Astrocyte (in vitro differentiated cells and primary cell): ENCODE measurements at regions not wholly inside any gene's neighbourhood (a gene's known extent, or its start where the extent isn't known, plus 50 kb on each side); places are given as distances from the start of the nearest gene placed in this dataset.

Experiments
- EZH2 ChIP-seq: IDR thresholded peaks from 2 replicates; pipeline ENCODE4 v1.6.1; 2012; ENCODE audit warnings: mild to moderate bottlenecking, low read length, inconsistent platforms; ENCODE audit not compliant: insufficient read depth
- TF ChIP-seq, protein P1 (sequence below): IDR thresholded peaks from 2 replicates; pipeline ENCODE4 v1.5.1; 2011; ENCODE audit warnings: low read depth, mild to moderate bottlenecking, inconsistent platforms, low read length, moderate library complexity; ENCODE audit not compliant: insufficient read depth

DNA sequence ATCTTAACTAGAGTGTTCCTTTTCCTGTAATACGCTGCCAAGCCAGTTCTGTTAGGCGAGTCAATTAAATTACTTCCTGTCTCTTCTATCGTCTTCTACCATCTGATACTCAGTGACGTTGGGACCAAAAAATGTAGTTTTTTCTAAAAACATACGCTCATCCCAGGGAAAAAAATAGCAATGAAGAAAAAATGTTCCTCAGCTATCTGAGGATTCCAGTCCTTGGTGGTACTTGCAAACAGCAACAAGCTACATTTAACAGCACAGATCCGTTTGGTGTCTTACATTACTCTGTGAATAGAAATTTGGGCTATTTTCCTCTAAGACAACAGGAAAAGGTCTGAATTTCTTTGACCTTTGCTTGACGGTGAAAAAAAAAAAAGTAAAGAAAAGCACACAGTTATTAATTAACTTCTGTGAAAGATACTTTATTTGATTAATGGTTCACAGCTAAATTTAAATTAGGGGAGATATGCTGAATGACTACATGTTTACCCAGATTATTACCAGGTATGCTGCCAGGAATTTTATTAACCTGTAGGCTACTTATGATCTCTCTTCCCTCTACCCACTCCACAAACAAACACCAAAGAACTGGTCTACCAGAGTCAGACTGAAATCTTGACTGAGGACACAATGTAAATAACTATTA is 254.4 kb upstream of the ZPLD1 start:
- TF ChIP-seq, protein P1, sequence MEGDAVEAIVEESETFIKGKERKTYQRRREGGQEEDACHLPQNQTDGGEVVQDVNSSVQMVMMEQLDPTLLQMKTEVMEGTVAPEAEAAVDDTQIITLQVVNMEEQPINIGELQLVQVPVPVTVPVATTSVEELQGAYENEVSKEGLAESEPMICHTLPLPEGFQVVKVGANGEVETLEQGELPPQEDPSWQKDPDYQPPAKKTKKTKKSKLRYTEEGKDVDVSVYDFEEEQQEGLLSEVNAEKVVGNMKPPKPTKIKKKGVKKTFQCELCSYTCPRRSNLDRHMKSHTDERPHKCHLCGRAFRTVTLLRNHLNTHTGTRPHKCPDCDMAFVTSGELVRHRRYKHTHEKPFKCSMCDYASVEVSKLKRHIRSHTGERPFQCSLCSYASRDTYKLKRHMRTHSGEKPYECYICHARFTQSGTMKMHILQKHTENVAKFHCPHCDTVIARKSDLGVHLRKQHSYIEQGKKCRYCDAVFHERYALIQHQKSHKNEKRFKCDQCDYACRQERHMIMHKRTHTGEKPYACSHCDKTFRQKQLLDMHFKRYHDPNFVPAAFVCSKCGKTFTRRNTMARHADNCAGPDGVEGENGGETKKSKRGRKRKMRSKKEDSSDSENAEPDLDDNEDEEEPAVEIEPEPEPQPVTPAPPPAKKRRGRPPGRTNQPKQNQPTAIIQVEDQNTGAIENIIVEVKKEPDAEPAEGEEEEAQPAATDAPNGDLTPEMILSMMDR, result no peak
- no peak for TF ChIP-seq EZH2
